Hepatic stellate cell (primary cell): ENCODE measurements at regions not wholly inside any gene's neighbourhood (a gene's known extent, or its start where the extent isn't known, plus 50 kb on each side); places are given as distances from the start of the nearest gene placed in this dataset.
"Not testable (repeated sequence)": the region's sequence is repeated elsewhere in the genome, so short reads cannot be mapped to it uniquely, and the experiment has no call there.

ENCODE experiments used
- DNase-seq: peaks from one replicate; pipeline ENCODE4 v3.0.0; 2011; ENCODE audit warnings: low spot score

- DNase-seq: not testable (repeated sequence)
These were observed 2937.0 kb downstream of the RPIA start for GRCh38 chr2:91628471-91628870.

GRCh38 chr2:91657193-91657592, 2965.7 kb downstream of the RPIA start:
- not testable (repeated sequence) for DNase-seq

- DNase-seq: not testable (repeated sequence)
These were observed 2966.9 kb downstream of the RPIA start for GRCh38 chr2:91658336-91658735.

DNA sequence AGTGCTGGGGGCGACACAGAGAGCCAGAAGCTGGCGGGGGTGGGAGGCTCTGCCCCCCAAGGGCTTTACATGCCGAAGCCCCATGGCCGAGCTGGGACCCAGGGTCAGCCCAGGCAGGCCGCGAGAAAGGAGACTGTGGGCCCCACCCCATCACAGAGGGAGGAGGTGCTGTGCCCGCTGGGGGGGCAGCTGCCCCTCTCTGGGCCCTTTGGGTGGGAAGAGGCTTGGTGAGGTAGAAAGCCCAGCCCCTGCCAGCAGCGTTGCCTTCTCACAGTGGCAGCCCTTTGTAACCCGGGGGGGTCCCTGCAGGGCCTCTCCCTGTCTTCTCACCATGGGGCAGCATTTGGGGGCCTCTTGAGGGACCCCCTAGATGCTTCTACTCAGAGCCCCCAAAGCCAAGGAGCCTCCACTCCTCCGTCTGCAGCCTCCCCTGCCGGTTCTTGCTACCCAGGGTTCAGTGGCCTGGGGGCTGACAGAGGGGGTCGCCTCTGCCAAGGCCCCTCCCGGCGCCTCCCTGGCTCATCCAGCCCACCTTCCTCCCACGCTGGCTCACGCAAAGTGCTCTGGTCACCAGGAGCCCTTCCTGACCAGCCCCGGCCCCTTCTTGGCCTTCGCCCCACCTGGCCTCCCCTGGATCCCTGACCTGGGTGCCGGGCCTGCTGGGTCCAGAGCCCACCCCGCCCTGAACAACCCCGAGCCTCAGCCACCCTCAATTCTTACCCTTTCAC, 2967.9 kb downstream of the RPIA start:
- DNase-seq: not testable (repeated sequence)

- not testable (repeated sequence) for DNase-seq
These were observed 2968.4 kb downstream of the RPIA start for GRCh38 chr2:91659917-91660275.

- not testable (repeated sequence) for DNase-seq
These were observed 2975.9 kb downstream of the RPIA start for GRCh38 chr2:91667341-91667740.

- not testable (repeated sequence) for DNase-seq
These were observed 2994.1 kb downstream of the RPIA start for GRCh38 chr2:91685541-91685940.

DNA sequence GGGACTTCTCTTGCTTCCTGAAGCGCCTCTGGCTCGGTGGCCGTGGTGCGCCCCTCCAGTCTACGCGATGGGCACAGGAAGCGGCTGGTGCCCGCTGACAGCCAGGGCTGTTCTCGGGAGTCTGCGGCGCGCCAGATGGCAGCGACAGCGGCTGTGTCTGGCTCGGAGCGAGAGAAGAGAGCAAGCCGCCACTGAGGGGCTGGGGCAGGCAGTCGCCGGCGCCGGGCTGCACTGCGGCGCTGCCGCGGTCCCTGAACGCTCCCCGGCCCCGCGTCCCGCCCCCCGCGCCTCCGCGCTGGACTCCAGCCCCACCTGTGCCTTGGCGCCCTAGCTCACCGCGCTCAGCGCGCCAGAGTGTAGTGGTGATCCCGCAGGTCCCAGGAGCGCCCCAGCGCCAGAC, 2994.6 kb downstream of the RPIA start:
- DNase-seq: not testable (repeated sequence)
